GM18870 (cell line): ENCODE measurements at regions not wholly inside any gene's neighbourhood (a gene's known extent, or its start where the extent isn't known, plus 50 kb on each side); places are given as distances from the start of the nearest gene placed in this dataset.
A peak's percentile ranks its signal among the peaks of the same experiment; 100 is the strongest.
"Not testable (repeated sequence)": the region's sequence is repeated elsewhere in the genome, so short reads cannot be mapped to it uniquely, and the experiment has no call there.

ENCODE experiments used
- ATAC-seq: cut with Tn5 transposase; IDR thresholded peaks from one replicate; pipeline ENCODE4 v1.9.1; 2021; ENCODE audit warnings: moderate library complexity; ENCODE audit not compliant: unreplicated experiment

GRCh38 chr1:79539001-79539400 lies 532.5 kb upstream of the ADGRL4 start:
- ATAC-seq: no peak

GRCh38 chr1:79532555-79532954 lies 526.0 kb upstream of the ADGRL4 start:
- peak; percentile 47 for ATAC-seq

- no peak for ATAC-seq
Measured at GRCh38 chr1:79531790-79532189, 525.3 kb upstream of the ADGRL4 start.

GRCh38 chr1:79530476-79530875 lies 523.9 kb upstream of the ADGRL4 start:
- ATAC-seq: no peak

- ATAC-seq: no peak
Measured at GRCh38 chr1:79530055-79530454, 523.5 kb upstream of the ADGRL4 start.

GRCh38 chr1:79524126-79524525 lies 517.6 kb upstream of the ADGRL4 start:
- no peak for ATAC-seq

GRCh38 chr1:79519084-79519760 lies 512.7 kb upstream of the ADGRL4 start:
- ATAC-seq: no peak

GRCh38 chr1:79517470-79518224 lies 511.1 kb upstream of the ADGRL4 start:
- ATAC-seq: no peak

- ATAC-seq: no peak
Measured at GRCh38 chr1:79507770-79508169, 501.2 kb upstream of the ADGRL4 start.

- no peak for ATAC-seq
Measured at GRCh38 chr1:79501153-79501552, 494.6 kb upstream of the ADGRL4 start.

- ATAC-seq: no peak
Measured at GRCh38 chr1:79499541-79499940, 493.0 kb upstream of the ADGRL4 start.

- ATAC-seq: peak; percentile 78
Measured at GRCh38 chr1:79497193-79497773, 490.8 kb upstream of the ADGRL4 start.

- no peak for ATAC-seq
Measured at GRCh38 chr1:79496129-79496528, 489.6 kb upstream of the ADGRL4 start.

GRCh38 chr1:79493702-79494101 lies 487.2 kb upstream of the ADGRL4 start:
- ATAC-seq: not testable (repeated sequence)

- ATAC-seq: not testable (repeated sequence)
Measured at GRCh38 chr1:79488572-79489121, 482.1 kb upstream of the ADGRL4 start.

GRCh38 chr1:79478728-79479373 lies 472.3 kb upstream of the ADGRL4 start:
- no peak for ATAC-seq

- ATAC-seq: no peak
Measured at GRCh38 chr1:79478160-79478559, 471.6 kb upstream of the ADGRL4 start.

GRCh38 chr1:79472067-79472656 lies 465.6 kb upstream of the ADGRL4 start:
- ATAC-seq: peak; percentile 80

- no peak for ATAC-seq
Measured at GRCh38 chr1:79469139-79469538, 462.6 kb upstream of the ADGRL4 start.

GRCh38 chr1:79460773-79461436 lies 454.4 kb upstream of the ADGRL4 start:
- peak; percentile 99 for ATAC-seq
